A549 (cell line): ENCODE measurements at regions not wholly inside any gene's neighbourhood (a gene's known extent, or its start where the extent isn't known, plus 50 kb on each side); places are given as distances from the start of the nearest gene placed in this dataset.

Experiments
- ATAC-seq, 2 experiments: fragments of 200-7000 bp in 1 of 2; fragments of >200 bp in 1 of 2; cut with Nextera tagmentation in 1 of 2; cut with Tn5 transposase in 1 of 2; 3 replicates each; pipeline versions ENCODE4 v1.8.0 to v1.9.1; 2018 to 2020; ENCODE audit warnings: mild to moderate bottlenecking in 1 of 2, moderate library complexity in 1 of 2
- CTCF ChIA-PET: fragments of 300-600 bp; sonication (Branson Sonifier 250); formaldehyde crosslinking; extraction: SDS; loops from one replicate; lab custom pipeline; 2021; ENCODE audit warnings: antibody characterized with exemption, inconsistent platforms; lab: Yijun Ruan, JAX
- POLR2A ChIA-PET: fragments of 350-600 bp; formaldehyde crosslinking; extraction: SDS; loops from one replicate; lab custom pipeline; 2021; ENCODE audit warnings: antibody characterized with exemption, inconsistent platforms; lab: Yijun Ruan, JAX
- DNase-seq, 2 experiments: peaks; one replicate each; pipeline versions ENCODE4 v3.0.0 to v3.0.0-alpha.2; 2011 to 2016; ENCODE audit warnings: low read depth in 1 of 2, low spot score in 1 of 2
- FAIRE-seq: peaks from 2 replicates; lab custom pipeline; 2011; peaks lifted over from hg19 to GRCh38; lab: Jason Lieb, UNC
- H3K27ac ChIP-seq, 2 experiments: fragments of >200 bp; sonication (Bioruptor Twin); formaldehyde crosslinking; 3 replicates each; pipeline ENCODE4 v1.5.1; 2016 to 2017
- H3K4me1 ChIP-seq: fragments of >200 bp; sonication (Bioruptor Twin); formaldehyde crosslinking; 3 replicates; pipeline ENCODE4 v1.6.1; 2016
- H3K4me2 ChIP-seq: fragments of >200 bp; sonication (Bioruptor Twin); formaldehyde crosslinking; 3 replicates; pipeline ENCODE4 v1.6.1; 2016
- H3K4me3 ChIP-seq: fragments of >200 bp; sonication (Bioruptor Twin); formaldehyde crosslinking; 3 replicates; pipeline ENCODE4 v1.5.1; 2016
- H3K9me3 ChIP-seq: fragments of >200 bp; sonication (Bioruptor Twin); formaldehyde crosslinking; 3 replicates; pipeline ENCODE4 v1.6.1; 2016
- ATOH8 ChIP-seq: fragments of 250-450 bp; sonication (Bioruptor Pico); IDR thresholded peaks from 2 replicates; pipeline ENCODE4 v1.5.0; 2020; ENCODE audit warnings: low read depth, mild to moderate bottlenecking, moderate library complexity
- BCL3 ChIP-seq: fragments of >200 bp; sonication (Bioruptor Twin); formaldehyde crosslinking; IDR thresholded peaks from 3 replicates; pipeline ENCODE4 v1.6.1; 2016
- CBX2 ChIP-seq: fragments of 200-600 bp; sonication (generic); IDR thresholded peaks from 2 replicates; pipeline ENCODE4 v1.6.1; 2016; ENCODE audit warnings: low read depth, mild to moderate bottlenecking, borderline replicate concordance
- CHD2 ChIP-seq: fragments of 150-350 bp; IDR thresholded peaks from 2 replicates; pipeline ENCODE4 v1.6.1; 2014; ENCODE audit warnings: low read length; ENCODE audit not compliant: partially characterized antibody
- CHD4 ChIP-seq: fragments of 200-600 bp; sonication (generic); IDR thresholded peaks from 2 replicates; pipeline ENCODE4 v1.6.1; 2016; ENCODE audit warnings: antibody characterized with exemption, mild to moderate bottlenecking, borderline replicate concordance
- CTCF ChIP-seq: fragments of >200 bp; sonication (Bioruptor Twin); formaldehyde crosslinking; IDR thresholded peaks from 3 replicates; pipeline ENCODE4 v1.5.1; 2016
- ESRRA ChIP-seq: fragments of 150-350 bp; IDR thresholded peaks from 2 replicates; pipeline ENCODE4 v1.6.1; 2014; ENCODE audit warnings: mild to moderate bottlenecking, low read length, borderline replicate concordance
- FOSB ChIP-seq: fragments of 250-450 bp; sonication (Bioruptor Pico); IDR thresholded peaks from 2 replicates; pipeline ENCODE4 v1.5.0; 2020; ENCODE audit warnings: mild to moderate bottlenecking, moderate library complexity
- HDAC2 ChIP-seq: fragments of 200-600 bp; sonication (generic); IDR thresholded peaks from 2 replicates; pipeline ENCODE4 v1.6.1; 2016
- HES2 ChIP-seq: fragments of >200 bp; sonication (Bioruptor Twin); formaldehyde crosslinking; IDR thresholded peaks from 2 replicates; pipeline ENCODE4 v1.6.1; 2016
- HOXB5 ChIP-seq: fragments of 250-450 bp; sonication (Bioruptor Pico); IDR thresholded peaks from 2 replicates; pipeline ENCODE4 v1.5.0; 2020; ENCODE audit warnings: mild to moderate bottlenecking, moderate library complexity
- KDM5A ChIP-seq: fragments of 200-600 bp; sonication (generic); IDR thresholded peaks from 2 replicates; pipeline ENCODE4 v1.6.1; 2016; ENCODE audit warnings: antibody characterized with exemption, mild to moderate bottlenecking
- MAFK ChIP-seq: fragments of 450-650 bp; IDR thresholded peaks from 2 replicates; pipeline ENCODE4 v1.6.1; 2014; ENCODE audit not compliant: partially characterized antibody
- MAZ ChIP-seq: fragments of 150-350 bp; IDR thresholded peaks from 2 replicates; pipeline ENCODE4 v1.6.1; 2014; ENCODE audit warnings: antibody characterized with exemption, low read depth, low read length, borderline replicate concordance
- PHF8 ChIP-seq: fragments of 200-600 bp; sonication (generic); IDR thresholded peaks from 2 replicates; pipeline ENCODE4 v1.6.1; 2016; ENCODE audit warnings: low read depth, mild to moderate bottlenecking, antibody characterized with exemption, moderate library complexity, borderline replicate concordance
- POLR2A ChIP-seq: IDR thresholded peaks from 2 replicates; pipeline ENCODE4 v1.6.1; 2012; ENCODE audit warnings: mild to moderate bottlenecking, low read length
- POLR2AphosphoS2 ChIP-seq: conservative IDR thresholded peaks from 2 replicates; pipeline ENCODE4 v1.6.1; 2012; ENCODE audit warnings: low read length, improper control_type of control experiment, inconsistent platforms
- RARB ChIP-seq: fragments of 250-450 bp; sonication (Bioruptor Pico); IDR thresholded peaks from 2 replicates; pipeline ENCODE4 v1.8.0; 2021; ENCODE audit warnings: mild to moderate bottlenecking, moderate library complexity
- RCOR1 ChIP-seq: fragments of 150-350 bp; IDR thresholded peaks from 2 replicates; pipeline ENCODE4 v1.6.1; 2014; ENCODE audit warnings: antibody characterized with exemption, low read length, low read depth
- SMC3 ChIP-seq: fragments of >200 bp; sonication (Bioruptor Twin); formaldehyde crosslinking; IDR thresholded peaks from 3 replicates; pipeline ENCODE4 v1.6.1; 2018; ENCODE audit warnings: inconsistent platforms
- TP53 ChIP-seq: fragments of 250-450 bp; sonication (Bioruptor Pico); IDR thresholded peaks from 2 replicates; pipeline ENCODE4 v1.5.0; 2021; ENCODE audit warnings: mild to moderate bottlenecking, moderate library complexity
- ZFP36 ChIP-seq: fragments of 450-650 bp; IDR thresholded peaks from 2 replicates; pipeline ENCODE4 v1.6.1; 2014; ENCODE audit warnings: borderline replicate concordance; ENCODE audit not compliant: partially characterized antibody
- WGBS: methylation state at CpG from one replicate; pipeline ENCODE4 v1.1.6; 2017; ENCODE audit errors: missing lambda C conversion rate; 5-methylcytosine and 5-hydroxymethylcytosine counted together

GRCh38 chr2:49379406-49379805, 225.1 kb upstream of the FSHR start:
- ChIA-PET CTCF (no interaction called here), POLR2A (no interaction called here)
- Histone ChIP-seq H3K9me3 (peaks cover 6% of the 10 kb centered on the region; the same call in 1 of the 3 replicates), H3K4me3 (no peak overlapping the region), H3K4me2 (no peak overlapping the region), H3K4me1 (no peaks in the 10 kb centered on the region), H3K27ac (no peak overlapping the region)
- ATAC-seq, result no peak
- TF ChIP-seq TP53 (CRISPR knock-in tag), result no peak
- TF ChIP-seq MAZ, result no peak
- TF ChIP-seq ATOH8, result no peak
- no peak for TF ChIP-seq ZFP36
- TF ChIP-seq PHF8, result no peak
- no peak for TF ChIP-seq KDM5A
- TF ChIP-seq HES2, result no peak
- TF ChIP-seq RCOR1, result no peak
- no peak for TF ChIP-seq CHD4
- no peak for TF ChIP-seq HOXB5 (CRISPR knock-in tag)
- TF ChIP-seq ESRRA, result no peak
- TF ChIP-seq RARB (CRISPR knock-in tag), result no peak
- TF ChIP-seq CBX2, result no peak
- no peak for TF ChIP-seq CHD2
- TF ChIP-seq POLR2A, result no peak
- TF ChIP-seq FOSB (CRISPR knock-in tag), result no peak
- no peak for TF ChIP-seq SMC3
- TF ChIP-seq POLR2AphosphoS2, result no peak
- no peak for TF ChIP-seq CTCF
- TF ChIP-seq BCL3, result no peak
- FAIRE-seq, result no peak
- WGBS, result 3% methylated on average over 1 of the region's 1 CpG
- no peak for DNase-seq

- ChIA-PET CTCF (no interaction called here), POLR2A (no interaction called here)
- no peak overlapping the region for H3K4me3 ChIP-seq
- no peak for FAIRE-seq
- ATAC-seq, result no peak
- no peaks in the 10 kb centered on the region for H3K4me1 ChIP-seq
- H3K4me2 ChIP-seq, result no peak overlapping the region
- TF ChIP-seq HDAC2, result no peak
- TF ChIP-seq MAFK, result peak; percentile 11
- H3K9me3 ChIP-seq, result peaks cover 3% of the 10 kb centered on the region; the same call in 2 of the 3 replicates
- no peak for DNase-seq
- no peak overlapping the region for H3K27ac ChIP-seq
These were observed 216.9 kb upstream of the FSHR start for GRCh38 chr2:49371128-49371701.
